SK-N-SH (cell line): ENCODE measurements at regions not wholly inside any gene's neighbourhood (a gene's known extent, or its start where the extent isn't known, plus 50 kb on each side); places are given as distances from the start of the nearest gene placed in this dataset.
"Not testable (repeated sequence)": the region's sequence is repeated elsewhere in the genome, so short reads cannot be mapped to it uniquely, and the experiment has no call there.

Source experiments
- CTCF ChIP-seq: fragments of 200-600 bp; sonication (generic); IDR thresholded peaks from 2 replicates; pipeline ENCODE4 v1.6.1; 2017; ENCODE audit warnings: antibody characterized with exemption, mild to moderate bottlenecking, moderate library complexity
- EP300 ChIP-seq, 2 experiments: IDR thresholded peaks; 2 replicates each; pipeline versions ENCODE4 v1.4.0 to v1.6.1; 2012; ENCODE audit warnings: borderline replicate concordance in 1 of 2, low read depth in 1 of 2, low read length in 1 of 2
- RXRA ChIP-seq: IDR thresholded peaks from 2 replicates; pipeline ENCODE4 v1.4.0; 2012; ENCODE audit warnings: low read depth, mild to moderate bottlenecking, borderline replicate concordance

DNA sequence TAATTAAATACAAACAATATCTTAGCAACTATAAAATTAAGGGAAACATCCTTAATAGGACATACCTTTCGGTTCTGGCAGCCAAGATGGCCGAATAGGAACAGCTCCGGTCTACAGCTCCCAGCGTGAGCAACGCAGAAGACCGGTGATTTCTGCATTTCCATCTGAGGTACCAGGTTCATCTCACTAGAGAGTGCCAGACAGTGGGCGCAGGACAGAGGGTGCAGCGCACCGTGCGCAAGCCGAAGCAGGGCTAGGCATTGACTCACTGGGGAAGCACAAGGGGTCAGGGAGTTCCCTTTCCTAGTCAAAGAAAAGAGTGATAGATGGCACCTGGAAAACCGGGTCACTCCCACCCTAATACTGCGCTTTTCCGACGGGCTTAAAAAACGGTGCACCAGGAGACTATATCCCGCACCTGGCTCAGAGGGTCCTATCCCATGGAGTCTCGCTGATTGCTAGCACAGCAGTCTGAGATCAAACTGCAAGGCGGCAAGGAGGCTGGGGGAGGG, 782.3 kb downstream of the FLRT2 start:
- TF ChIP-seq CTCF; EP300 (IDR thresholded peaks at IDR 0.05; ENCODE audit: borderline replicate concordance in 1 of 2, low read depth in 1 of 2, low read length in 1 of 2); RXRA: not testable (repeated sequence)
